ENCODE measurements at regions not wholly inside any gene's neighbourhood (a gene's known extent, or its start where the extent isn't known, plus 50 kb on each side); places are given as distances from the start of the nearest gene placed in this dataset.

GRCh38 chr5:156119692-156120091 is 207.3 kb upstream of the SGCD start (continued):
- no peak for TF ChIP-seq CHD7 (IDR thresholded peaks at IDR 0.05; ENCODE audit: insufficient replicate concordance, low read length)
- no peak for TF ChIP-seq KDM4A (IDR thresholded peaks at IDR 0.05; ENCODE audit: low read depth, low read length, severe bottlenecking)

Data from H1 (cell line).